HepG2 (cell line): ENCODE measurements at regions not wholly inside any gene's neighbourhood (a gene's known extent, or its start where the extent isn't known, plus 50 kb on each side); places are given as distances from the start of the nearest gene placed in this dataset.

Experiments used
- ATAC-seq: fragments of 200-7000 bp; cut with Tn5 transposase; 3 replicates; pipeline ENCODE4 v1.9.1; 2020; ENCODE audit warnings: mild to moderate bottlenecking, moderate library complexity
- BruUV-seq: library from RNA; stranded (reverse); fragments of 400-500 nt; replicated peaks from 2 replicates; lab custom pipeline; 2021; lab: Mats Ljungman, UMichigan
- CTCF ChIA-PET: fragments of 300-600 bp; formaldehyde crosslinking; extraction: SDS; loops from one replicate; lab custom pipeline; 2021; ENCODE audit warnings: low total read pairs, inconsistent platforms, low intra/inter-chr PET ratio; lab: Yijun Ruan, JAX
- POLR2A ChIA-PET: fragments of 350-600 bp; sonication (Branson Sonifier 250); formaldehyde crosslinking; loops from one replicate; lab custom pipeline; 2020; ENCODE audit warnings: antibody characterized with exemption, inconsistent platforms; lab: Yijun Ruan, JAX
- DNase-seq: peaks from one replicate; pipeline ENCODE4 v3.0.0-alpha.2; 2015; ENCODE audit warnings: low spot score
- FAIRE-seq: peaks from 3 replicates; lab custom pipeline; 2011; peaks lifted over from hg19 to GRCh38; lab: Jason Lieb, UNC
- H2AFZ ChIP-seq: one replicate; pipeline ENCODE4 v1.6.1; 2011; ENCODE audit warnings: low read length, inconsistent platforms
- H3K27ac ChIP-seq: fragments of 300-600 bp; 3 replicates; pipeline ENCODE4 v1.8.0; 2011; ENCODE audit warnings: mixed run types, mild to moderate bottlenecking, mixed read lengths, low read length, inconsistent platforms; ENCODE audit not compliant: insufficient read depth; ENCODE audit errors: extremely low read length
- H3K27me3 ChIP-seq, 2 experiments: fragments of 200-600 bp in 1 of 2; 2 replicates in 1 of 2; 3 replicates in 1 of 2; pipeline versions ENCODE4 v1.6.0 to v1.8.0; 2011; ENCODE audit warnings: low read length in 2 of 2, mild to moderate bottlenecking in 2 of 2, moderate library complexity in 2 of 2, inconsistent platforms in 1 of 2; ENCODE audit not compliant: insufficient read depth in 2 of 2, control insufficient read depth in 1 of 2
- H3K36me3 ChIP-seq, 2 experiments: fragments of 200-600 bp in 1 of 2; replicated peaks in 1 of 2; 2 replicates in 1 of 2; 3 replicates in 1 of 2; pipeline versions ENCODE4 v1.5.1 to v1.8.0; 2011; ENCODE audit warnings: low read length in 2 of 2, inconsistent platforms in 1 of 2; ENCODE audit not compliant: insufficient read depth in 2 of 2, control insufficient read depth in 1 of 2
- H3K4me1 ChIP-seq: 2 replicates; pipeline ENCODE4 v1.5.1; 2012; ENCODE audit warnings: low read length, inconsistent platforms; ENCODE audit not compliant: insufficient read depth
- H3K4me2 ChIP-seq: 2 replicates; pipeline ENCODE4 v1.6.0; 2011; ENCODE audit warnings: low read depth, low read length, inconsistent platforms
- H3K4me3 ChIP-seq, 3 experiments: fragments of 200-600 bp in 1 of 3; sonication (generic), shearing (Covaris generic) in 1 of 3; replicated peaks in 1 of 3; 2 replicates each; pipeline ENCODE4 v1.5.1; 2011 to 2016; ENCODE audit warnings: low read length in 3 of 3, inconsistent platforms in 2 of 3, low read depth in 2 of 3, mild to moderate bottlenecking in 2 of 3, control low read depth in 1 of 3, mixed read lengths in 1 of 3; ENCODE audit not compliant: insufficient read depth in 1 of 3
- H3K79me2 ChIP-seq: one replicate; pipeline ENCODE4 v1.6.1; 2011; ENCODE audit warnings: low read length, inconsistent platforms; ENCODE audit not compliant: insufficient read depth
- H3K9ac ChIP-seq: 2 replicates; pipeline ENCODE4 v1.6.0; 2011; ENCODE audit warnings: mild to moderate bottlenecking, low read depth, low read length, inconsistent platforms; ENCODE audit not compliant: insufficient read depth
- H3K9me3 ChIP-seq: 2 replicates; pipeline ENCODE4 v1.5.1; 2012; ENCODE audit warnings: mild to moderate bottlenecking, low read length
- H4K20me1 ChIP-seq: 2 replicates; pipeline ENCODE4 v1.6.0; 2011; ENCODE audit warnings: inconsistent platforms, mild to moderate bottlenecking, low read length, moderate library complexity; ENCODE audit not compliant: insufficient read depth
- FOXA3 ChIP-seq: IDR thresholded peaks from 2 replicates; pipeline ENCODE4 v1.6.1; 2016; ENCODE audit warnings: missing genetic modification reagents, missing compliant biosample characterization
- GATAD2A ChIP-seq: IDR thresholded peaks from 2 replicates; pipeline ENCODE4 v1.6.1; 2016
- GLMP ChIP-seq: sonication (generic); formaldehyde crosslinking; IDR thresholded peaks from 2 replicates; pipeline ENCODE4 v1.9.0; 2021; ENCODE audit warnings: missing genetic modification reagents, mild to moderate bottlenecking, borderline replicate concordance
- HDAC2 ChIP-seq: sonication (generic); formaldehyde crosslinking; IDR thresholded peaks from 2 replicates; pipeline ENCODE4 v1.4.0; 2020; ENCODE audit warnings: missing genetic modification reagents
- HMGA1 ChIP-seq: sonication (generic); formaldehyde crosslinking; conservative IDR thresholded peaks from 2 replicates; pipeline ENCODE4 v1.4.0; 2020; ENCODE audit warnings: missing genetic modification reagents
- HNF4G ChIP-seq, 2 experiments: sonication (generic) in 1 of 2; formaldehyde crosslinking in 1 of 2; IDR thresholded peaks; 2 replicates each; pipeline versions ENCODE4 v1.4.0 to v1.6.1; 2011 to 2020; ENCODE audit warnings: borderline replicate concordance in 2 of 2, low read depth in 2 of 2, mild to moderate bottlenecking in 2 of 2, low read length in 1 of 2, missing genetic modification reagents in 1 of 2, moderate library complexity in 1 of 2
- LBX2 ChIP-seq: sonication (generic); formaldehyde crosslinking; IDR thresholded peaks from 2 replicates; pipeline ENCODE4 v1.5.0; 2020; ENCODE audit warnings: missing genetic modification reagents, mild to moderate bottlenecking, borderline replicate concordance
- LCORL ChIP-seq, 2 experiments: fragments of 450-650 bp in 1 of 2; sonication (generic) in 1 of 2; formaldehyde crosslinking in 1 of 2; IDR thresholded peaks; 2 replicates each; pipeline versions ENCODE4 v1.5.0 to v1.6.1; 2017 to 2020; ENCODE audit warnings: antibody characterized with exemption in 1 of 2, missing genetic modification reagents in 1 of 2
- PITX1 ChIP-seq: sonication (generic); formaldehyde crosslinking; IDR thresholded peaks from 2 replicates; pipeline ENCODE4 v1.5.1; 2020; ENCODE audit warnings: mild to moderate bottlenecking, missing genetic modification reagents
- PREB ChIP-seq: sonication (generic); formaldehyde crosslinking; IDR thresholded peaks from 2 replicates; pipeline ENCODE4 v1.4.0; 2020; ENCODE audit warnings: missing genetic modification reagents
- SALL1 ChIP-seq: sonication (generic); formaldehyde crosslinking; IDR thresholded peaks from 2 replicates; pipeline ENCODE4 v1.8.0; 2022; ENCODE audit warnings: mild to moderate bottlenecking, missing genetic modification reagents
- SOX5 ChIP-seq: IDR thresholded peaks from 2 replicates; pipeline ENCODE4 v1.6.1; 2016; ENCODE audit warnings: borderline replicate concordance
- SP2 ChIP-seq: sonication (generic); formaldehyde crosslinking; IDR thresholded peaks from 2 replicates; pipeline ENCODE4 v1.5.1; 2020; ENCODE audit warnings: mild to moderate bottlenecking, missing genetic modification reagents
- STAG1 ChIP-seq: sonication (generic); formaldehyde crosslinking; IDR thresholded peaks from 2 replicates; pipeline ENCODE4 v1.4.0; 2020; ENCODE audit warnings: missing genetic modification reagents
- ZFP36 ChIP-seq: fragments of 150-350 bp; IDR thresholded peaks from 2 replicates; pipeline ENCODE4 v1.6.1; 2018; ENCODE audit warnings: borderline replicate concordance, low read length, low read depth; ENCODE audit not compliant: partially characterized antibody
- ZMYM3 ChIP-seq: sonication (generic); formaldehyde crosslinking; IDR thresholded peaks from 2 replicates; pipeline ENCODE4 v1.5.1; 2020; ENCODE audit warnings: mild to moderate bottlenecking, missing genetic modification reagents
- ZNF547 ChIP-seq: sonication (generic); formaldehyde crosslinking; IDR thresholded peaks from 2 replicates; pipeline ENCODE4 v1.5.1; 2020; ENCODE audit warnings: mild to moderate bottlenecking, missing genetic modification reagents
- ZNF557 ChIP-seq: sonication (generic); formaldehyde crosslinking; IDR thresholded peaks from 2 replicates; pipeline ENCODE4 v1.4.0; 2020; ENCODE audit warnings: missing genetic modification reagents
- ZNF710 ChIP-seq: sonication (generic); formaldehyde crosslinking; IDR thresholded peaks from 2 replicates; pipeline ENCODE4 v1.5.0; 2020; ENCODE audit warnings: mild to moderate bottlenecking, missing genetic modification reagents, borderline replicate concordance
- ZNF766 ChIP-seq: sonication (generic); formaldehyde crosslinking; IDR thresholded peaks from 2 replicates; pipeline ENCODE4 v1.5.0; 2020; ENCODE audit warnings: missing genetic modification reagents, borderline replicate concordance
- ZNF878 ChIP-seq: sonication (generic); formaldehyde crosslinking; IDR thresholded peaks from 2 replicates; pipeline ENCODE4 v1.8.1; 2023; ENCODE audit warnings: mild to moderate bottlenecking, missing genetic modification reagents, moderate library complexity
- WGBS: methylation state at CpG from one replicate; pipeline ENCODE4 v1.1.6; 2017; ENCODE audit warnings: low lambda C conversion rate; 5-methylcytosine and 5-hydroxymethylcytosine counted together
- in situ Hi-C: cut with HindIII; loops from 2 replicates; pipeline ENCODE4 v1.10.0; 2017; ENCODE audit warnings: low pct_unique_long_range_greater_than_20kb; ENCODE audit not compliant: extremely low pct_ligation_motif_present
- intact Hi-C: fragments of 100-400 bp; cut with micrococcal nuclease; formaldehyde crosslinking; loops from one replicate; pipeline ENCODE4 v1.10.0; 2022; ENCODE audit not compliant: unreplicated experiment

- ATAC-seq (peak; percentile 77), DNase-seq (no peak), FAIRE-seq (no peak)
- no peak overlapping the region for H3K9ac ChIP-seq
- H3K79me2 ChIP-seq = no peaks in the 10 kb centered on the region
- POLR2A ChIA-PET = no interaction called here
- H3K27me3 ChIP-seq = peaks cover 0 to 9% of the 10 kb centered on the region in 2 experiments; a peak in 1 of 5 replicates
- CTCF ChIA-PET = no interaction called here
- 13% methylated on average over 10 of the region's 15 CpGs for WGBS
- H3K36me3 ChIP-seq = no peaks in the 10 kb centered on the region
- H4K20me1 ChIP-seq = no peaks in the 10 kb centered on the region
- intact Hi-C loops = no loop called here
- no peak overlapping the region for H3K27ac ChIP-seq
- H2AFZ ChIP-seq = no peak overlapping the region
- H3K4me3 ChIP-seq = no peak overlapping the region
- no peak overlapping the region; the same call in 1 of the 2 replicates for H3K4me2 ChIP-seq
- in situ Hi-C loops = no loop called here
- peaks cover 7% of the 10 kb centered on the region; the same call in 1 of the 2 replicates for H3K9me3 ChIP-seq
- H3K4me1 ChIP-seq = peaks cover 37% of the 10 kb centered on the region
- no TSS peak for BruUV-seq
- TF ChIP-seq STAG1 (CRISPR knock-in tag) (no peak), PREB (CRISPR knock-in tag) (no peak), HNF4G (IDR thresholded peaks at IDR 0.05; ENCODE audit: borderline replicate concordance, low read depth, low read length) (no peak), HNF4G (CRISPR knock-in tag; IDR thresholded peaks at IDR 0.05; ENCODE audit: borderline replicate concordance, low read depth) (no peak), ZNF557 (CRISPR knock-in tag) (no peak), LBX2 (CRISPR knock-in tag) (no peak), ZNF766 (CRISPR knock-in tag) (no peak), SP2 (CRISPR knock-in tag) (no peak), FOXA3 (CRISPR knock-in tag) (no peak), LCORL (IDR thresholded peaks at IDR 0.05) (no peak), LCORL (CRISPR knock-in tag; IDR thresholded peaks at IDR 0.05) (0 out of 2 replicates have a peak, but pooled peaks have one; percentile 40), PITX1 (no peak), GATAD2A (CRISPR knock-in tag) (0 out of 2 replicates have a peak, but pooled peaks have one; percentile 16), SALL1 (CRISPR knock-in tag) (0 out of 2 replicates have a peak, but pooled peaks have one; percentile 5), ZNF710 (CRISPR knock-in tag) (no peak), SOX5 (CRISPR knock-in tag) (no peak), ZFP36 (peak; percentile 45), ZMYM3 (CRISPR knock-in tag) (peak; percentile 97), ZNF547 (CRISPR knock-in tag) (no peak), GLMP (no peak), ZNF878 (CRISPR knock-in tag) (no peak), HMGA1 (CRISPR knock-in tag) (no peak), HDAC2 (CRISPR knock-in tag) (0 out of 2 replicates have a peak, but pooled peaks have one; percentile 15)
Observed at GRCh38 chr11:69356703-69357457, 62.9 kb downstream of the MYEOV start.
